Activated naive CD4-positive, alpha-beta T cell (primary cell): ENCODE measurements at regions not wholly inside any gene's neighbourhood (a gene's known extent, or its start where the extent isn't known, plus 50 kb on each side); places are given as distances from the start of the nearest gene placed in this dataset.

Source experiments
- DNase-seq, 4 experiments: peaks; one replicate each; lab custom pipeline; 2025; lab: John Stamatoyannopoulos, UW

DNA sequence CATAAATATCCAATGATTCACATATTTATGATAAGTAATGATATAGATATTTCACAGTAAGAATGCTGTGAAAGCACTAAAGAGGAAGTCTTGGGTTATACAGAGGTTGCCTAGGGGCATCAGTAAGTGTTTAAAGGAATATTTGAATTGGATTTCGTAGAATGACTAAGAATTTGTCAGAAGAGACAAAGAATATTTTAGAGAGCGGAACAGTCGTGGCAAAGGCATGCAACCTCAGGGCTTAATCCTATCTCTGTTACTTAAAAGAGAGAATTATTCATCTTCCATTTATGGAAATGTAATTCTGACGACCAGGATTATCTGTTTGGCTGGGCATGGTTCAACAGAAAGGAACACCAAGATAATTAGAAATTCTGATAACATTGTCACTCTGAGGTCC lies 171.9 kb upstream of the NR5A2 start:
- no peak for DNase-seq

DNA sequence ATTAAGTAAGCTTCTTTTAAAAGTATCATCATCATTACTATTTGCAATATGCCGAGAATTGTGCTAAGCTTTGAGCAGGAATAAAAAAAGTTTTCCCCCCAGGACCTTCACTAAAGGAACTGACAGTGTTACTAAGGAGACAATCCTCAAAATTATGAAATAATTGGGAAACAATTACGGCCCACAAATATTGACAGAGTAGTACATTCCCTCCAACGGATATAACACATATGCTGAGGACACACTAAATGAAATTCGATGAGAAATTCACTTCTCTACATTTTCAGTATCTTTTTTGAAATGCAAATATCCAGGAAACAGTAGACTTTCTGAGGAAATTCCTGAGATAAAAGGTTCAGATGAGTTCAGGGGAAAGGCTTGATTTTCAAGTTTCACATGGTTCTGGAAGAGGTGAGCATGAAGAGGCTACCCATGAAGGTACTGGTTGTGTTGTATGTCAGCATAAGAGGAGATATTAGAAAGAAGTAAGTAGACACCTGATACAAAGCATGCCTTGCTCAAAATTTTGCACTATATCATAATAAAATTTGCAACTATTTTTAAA lies 171.2 kb upstream of the NR5A2 start:
- no peak for DNase-seq

DNA sequence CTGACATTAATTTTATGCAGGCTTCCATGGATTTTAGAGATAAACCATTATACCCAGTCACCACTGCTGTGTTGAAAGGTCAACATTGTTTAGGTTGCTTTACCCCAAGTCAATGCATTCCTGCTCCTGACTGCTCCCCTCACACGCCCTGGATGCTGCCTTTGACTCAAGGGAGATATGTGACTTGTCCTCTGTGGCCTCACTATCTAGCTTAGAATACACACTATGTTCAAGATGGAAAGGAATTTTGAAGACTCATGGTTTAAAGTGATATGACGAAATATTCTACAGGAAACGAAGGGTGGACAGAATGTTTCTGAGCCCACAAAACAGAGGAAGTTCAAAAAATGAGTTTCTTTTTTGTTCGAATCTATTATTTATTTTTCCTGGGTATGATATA lies 170.4 kb upstream of the NR5A2 start:
- no peak for DNase-seq

DNA sequence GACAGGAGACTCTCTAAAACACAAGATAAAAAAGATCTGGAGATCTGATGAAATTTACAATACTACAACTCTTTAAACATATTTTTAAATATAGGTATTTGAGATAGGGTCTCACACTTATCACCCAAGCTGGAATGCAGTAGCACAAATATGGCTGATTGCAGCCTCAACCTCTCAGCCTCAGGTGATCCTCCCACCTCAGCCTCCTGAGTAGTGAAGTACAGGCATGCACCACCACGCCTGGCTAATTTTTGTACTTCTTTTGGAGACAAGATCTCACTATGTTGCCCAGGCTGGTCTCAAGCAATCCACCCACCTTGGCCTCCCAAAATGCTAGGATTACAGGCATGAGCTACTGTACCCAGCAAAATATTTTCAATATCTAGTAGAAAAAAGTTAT lies 170.0 kb upstream of the NR5A2 start:
- DNase-seq: no peak

DNA sequence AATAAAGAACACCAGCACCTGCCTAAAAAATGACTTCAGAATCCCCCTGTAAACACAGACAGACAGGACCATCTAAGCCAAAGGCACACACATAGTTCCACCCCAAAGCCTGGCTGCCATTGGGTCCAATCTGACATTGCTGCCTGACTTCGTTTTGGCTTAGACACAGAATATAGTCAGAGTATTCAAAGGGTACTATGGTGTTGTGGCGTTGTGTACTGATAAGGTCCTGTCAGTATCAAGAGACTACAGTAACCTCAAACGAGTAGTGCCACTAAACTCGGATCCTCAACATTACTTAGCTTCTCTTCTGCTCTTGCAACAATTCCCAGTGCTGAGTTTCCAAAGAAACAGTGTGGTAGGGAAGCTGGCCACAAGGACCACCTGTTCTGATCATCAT lies 169.3 kb upstream of the NR5A2 start:
- no peak for DNase-seq

DNA sequence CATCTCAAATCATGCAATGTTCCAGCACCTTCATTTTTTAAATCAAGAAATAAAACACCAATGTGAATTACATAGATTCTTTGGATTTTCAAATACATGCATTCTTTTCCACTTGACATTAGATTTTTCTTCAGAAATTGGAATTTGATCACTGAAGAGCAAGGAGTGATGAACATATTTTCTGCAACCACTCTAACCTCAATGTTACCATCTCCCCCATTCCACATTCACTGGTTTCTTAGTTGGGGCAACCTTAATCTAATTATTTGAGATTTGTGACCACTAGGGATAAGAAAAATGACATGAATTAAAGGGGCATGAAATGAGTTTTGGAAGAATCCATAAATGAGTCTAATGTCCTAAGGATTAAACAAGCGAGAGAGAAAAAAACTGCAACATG lies 168.7 kb upstream of the NR5A2 start:
- no peak for DNase-seq

DNA sequence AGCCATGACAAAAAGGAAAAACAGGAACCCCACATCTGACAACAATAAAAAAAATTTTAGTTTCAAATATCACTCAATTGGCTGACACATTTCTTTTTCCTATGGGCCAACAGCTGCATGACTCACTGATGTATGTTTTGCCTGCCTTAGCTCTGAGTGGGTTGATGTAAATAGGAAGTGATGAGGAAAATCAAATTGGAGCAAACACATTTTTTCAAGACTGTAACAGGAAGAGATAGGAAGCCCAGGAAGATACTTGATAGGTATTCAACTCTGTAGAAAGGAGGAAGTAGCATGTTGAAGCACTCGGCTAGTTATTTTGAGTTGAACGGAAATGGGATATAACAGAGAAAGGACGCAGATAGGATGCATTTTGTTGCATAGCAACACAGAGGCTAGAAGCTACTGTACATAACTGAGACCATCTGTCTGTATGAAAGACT lies 168.0 kb upstream of the NR5A2 start:
- DNase-seq: no peak

DNA sequence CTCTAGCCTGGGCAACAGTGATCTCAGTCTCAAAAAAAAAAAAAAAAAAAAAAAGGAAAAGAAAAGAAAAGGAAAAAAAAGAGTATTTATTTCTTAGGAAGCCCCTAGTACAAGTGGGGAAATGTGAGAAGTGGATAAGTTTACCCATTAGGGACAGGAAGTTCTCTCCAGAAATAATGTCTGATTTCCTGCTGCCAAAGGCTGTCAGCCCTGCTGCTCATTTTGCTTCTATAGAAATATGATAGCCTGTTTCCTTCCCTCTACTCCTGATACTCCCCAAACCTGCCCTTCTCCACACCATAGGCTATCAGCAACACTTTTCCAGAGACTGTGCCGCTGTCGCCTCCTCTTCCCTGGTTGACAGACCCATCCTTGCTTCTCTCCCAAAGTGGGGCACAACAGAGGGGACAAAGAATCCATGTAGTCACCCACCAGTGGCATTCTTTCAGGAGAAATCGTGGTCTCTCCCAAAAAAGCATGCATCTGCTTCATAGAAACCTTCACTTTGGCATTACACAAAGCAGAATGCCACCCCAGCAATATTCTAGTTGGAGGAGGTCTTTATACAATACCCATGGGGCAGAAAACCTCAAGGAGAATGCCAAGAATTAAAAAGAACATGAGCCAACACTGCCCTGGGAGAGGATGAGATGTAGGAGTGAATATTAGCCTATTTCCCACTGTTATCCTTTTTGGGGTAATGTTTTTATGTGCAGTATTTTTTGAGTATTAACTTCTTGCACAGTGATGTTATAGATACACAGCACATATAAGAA lies 166.3 kb upstream of the NR5A2 start:
- no peak for DNase-seq

DNA sequence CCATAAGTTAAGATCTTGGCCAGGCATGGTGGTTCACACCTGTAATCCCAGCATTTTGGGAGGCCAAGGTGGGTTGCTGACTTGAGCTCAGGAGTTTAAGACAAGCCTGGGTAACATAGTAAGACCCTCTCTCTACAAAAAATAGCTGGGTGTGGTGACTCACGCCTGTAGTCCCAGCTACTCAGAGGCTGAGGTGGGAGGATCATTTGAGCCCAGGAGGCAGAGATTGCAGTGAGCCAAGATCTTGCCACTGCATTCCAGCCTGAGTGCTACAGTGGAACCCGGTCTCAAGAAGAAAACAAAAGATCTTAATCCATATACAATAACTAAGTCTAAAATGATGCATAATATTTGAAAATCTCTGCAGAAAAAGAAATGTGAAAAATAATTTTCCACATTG lies 165.5 kb upstream of the NR5A2 start:
- DNase-seq: no peak

DNA sequence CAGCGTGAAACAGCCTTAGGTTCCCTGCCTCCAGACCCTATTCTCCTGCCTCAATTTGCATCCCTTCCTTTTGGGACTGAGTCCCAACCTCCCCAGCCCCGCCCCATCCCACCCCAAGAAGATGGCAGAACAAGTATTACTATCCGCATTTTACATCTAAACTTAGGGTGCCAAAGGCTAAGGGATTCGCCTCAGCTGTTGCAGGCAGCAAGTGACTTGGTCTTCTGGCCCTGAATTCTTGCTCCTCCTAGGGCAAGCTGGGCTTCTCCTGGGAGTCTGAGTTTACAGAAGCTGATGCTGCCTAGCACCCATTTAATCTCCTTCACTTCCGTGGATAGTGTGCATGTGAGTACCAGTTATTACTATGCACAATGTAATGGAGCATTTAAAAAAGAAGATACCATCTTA lies 161.3 kb upstream of the NR5A2 start:
- DNase-seq: no peak

DNA sequence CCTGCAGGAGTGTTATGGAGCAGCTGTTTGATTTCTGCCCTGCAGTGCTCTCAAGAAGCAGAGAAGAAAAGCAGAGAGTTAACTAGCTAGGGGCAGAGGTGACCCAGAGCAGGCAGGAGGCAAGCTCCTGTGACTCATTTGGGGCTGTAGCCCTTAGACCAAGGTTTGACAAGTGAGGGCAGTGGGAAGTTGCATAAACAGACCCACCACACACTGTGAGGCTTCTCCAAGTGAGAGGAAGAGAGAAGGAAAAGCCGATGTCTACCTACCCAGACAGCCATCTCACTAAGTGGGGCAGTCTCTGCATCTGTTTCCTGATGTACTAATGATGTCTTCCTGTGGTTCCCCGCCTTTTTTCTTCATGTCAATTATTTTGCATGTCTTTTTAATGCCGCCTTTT lies 159.9 kb upstream of the NR5A2 start:
- DNase-seq: no peak

DNA sequence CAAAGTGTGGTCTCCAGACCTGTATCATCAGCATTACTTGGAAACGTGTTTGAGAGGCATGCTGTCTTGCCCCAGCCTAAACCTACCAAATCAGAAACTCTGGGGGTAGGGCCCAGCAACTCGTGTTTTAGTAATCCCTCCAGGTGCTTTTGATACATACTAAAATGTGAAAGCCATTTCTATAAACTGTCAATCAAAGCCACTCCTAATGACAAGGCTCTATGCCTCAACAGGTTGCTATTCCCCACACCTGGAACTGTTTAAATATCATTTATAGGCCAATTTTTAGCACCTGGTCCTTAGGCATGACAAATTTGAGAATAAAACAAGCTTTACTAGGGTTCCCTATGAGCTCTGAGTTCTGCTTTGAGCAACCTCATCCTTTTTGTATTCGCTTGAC lies 158.7 kb upstream of the NR5A2 start:
- DNase-seq: no peak

DNA sequence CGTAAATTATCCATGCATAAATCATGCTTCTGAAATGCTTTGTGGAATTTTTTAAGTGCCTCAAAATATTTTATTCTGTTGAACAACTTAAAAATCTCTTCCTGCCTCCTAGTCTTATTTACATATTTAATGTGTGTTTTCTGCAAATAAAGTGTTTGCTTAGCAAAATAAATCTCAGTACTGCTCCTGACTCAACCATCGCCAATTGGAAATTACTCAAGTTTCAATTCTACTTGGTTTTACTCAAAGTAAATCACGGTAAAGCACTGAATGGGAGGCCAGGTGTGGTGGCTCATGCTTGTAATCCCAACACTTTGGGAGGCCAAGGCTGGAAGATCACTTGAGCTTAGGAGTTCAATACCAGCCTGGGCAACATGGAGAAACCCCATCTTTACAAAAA lies 152.2 kb upstream of the NR5A2 start:
- DNase-seq: no peak

DNA sequence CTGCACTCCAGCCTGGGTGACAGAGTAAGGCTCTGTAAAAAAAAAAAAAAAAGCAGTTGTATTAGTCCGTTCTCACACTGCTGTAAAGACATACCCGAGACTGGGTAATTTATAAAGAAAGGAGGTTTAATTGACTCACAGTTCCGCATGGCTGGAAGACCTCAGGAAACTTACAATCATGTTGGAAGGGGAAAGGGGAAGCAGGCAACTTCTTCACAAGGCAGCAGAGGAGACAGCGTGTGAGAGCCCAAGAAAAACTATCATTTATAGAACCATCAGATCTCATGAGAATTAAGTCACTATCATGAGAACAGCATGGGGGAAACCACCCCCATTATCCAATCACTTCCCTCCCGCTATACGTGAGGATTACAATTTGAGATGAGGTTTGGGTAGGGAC lies 151.7 kb upstream of the NR5A2 start:
- DNase-seq: no peak

DNA sequence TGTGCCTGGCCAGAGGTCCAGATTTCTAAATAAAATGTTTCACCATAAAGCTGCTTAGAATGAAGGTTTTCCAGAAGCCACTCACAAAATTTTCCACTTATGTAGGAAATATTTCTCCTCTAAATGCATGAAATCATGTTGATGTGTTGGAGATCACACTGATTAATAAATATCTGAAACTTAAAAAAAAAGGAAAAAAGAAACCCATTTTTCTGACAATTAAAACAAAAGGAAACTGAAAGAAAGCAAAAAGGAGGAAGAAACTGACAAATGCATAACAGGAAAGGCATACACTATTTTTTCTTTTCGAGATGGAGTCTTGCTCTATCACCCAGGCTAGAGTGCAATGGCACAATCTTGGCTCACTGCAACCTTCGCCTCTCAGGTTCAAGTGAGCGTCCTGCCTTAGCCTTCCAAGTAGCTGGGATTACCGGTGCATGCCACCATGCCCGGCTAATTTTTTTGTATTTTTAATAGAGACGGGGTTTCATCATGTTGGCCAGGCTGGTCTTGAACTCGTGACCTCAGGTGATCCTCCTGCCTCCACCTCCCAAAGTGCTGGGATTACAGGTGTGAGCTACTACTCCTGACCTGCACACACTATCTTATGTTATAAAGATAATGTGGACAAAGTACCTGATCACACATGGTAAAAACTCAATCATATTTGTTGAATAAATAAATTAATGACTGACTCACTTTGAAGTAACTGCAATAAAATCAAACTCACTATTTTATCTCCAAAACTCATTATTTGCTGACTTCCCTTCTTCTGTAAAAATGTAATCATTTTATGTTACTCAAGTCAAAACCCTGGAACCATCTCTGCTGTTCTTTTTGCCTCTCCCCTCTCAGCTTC lies 149.8 kb upstream of the NR5A2 start:
- DNase-seq: no peak

DNA sequence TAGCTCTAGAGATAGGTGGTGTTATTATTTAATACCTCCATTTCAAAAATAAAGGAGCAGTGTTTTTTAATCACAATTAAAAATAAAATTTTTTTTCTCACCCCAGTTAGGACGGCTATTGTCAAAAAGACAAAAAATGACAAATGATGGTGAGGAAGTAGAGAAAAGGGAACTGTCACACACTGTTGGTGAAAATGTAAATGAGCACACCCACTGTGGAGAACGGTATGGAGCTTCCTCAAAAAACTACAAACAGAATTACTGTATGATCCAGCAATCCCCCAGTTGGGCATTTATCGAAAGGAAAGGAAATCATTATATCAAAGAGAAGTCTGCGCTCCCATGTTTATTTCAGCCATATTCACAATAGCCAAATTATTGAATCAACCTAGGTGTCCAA lies 148.7 kb upstream of the NR5A2 start:
- DNase-seq: no peak

DNA sequence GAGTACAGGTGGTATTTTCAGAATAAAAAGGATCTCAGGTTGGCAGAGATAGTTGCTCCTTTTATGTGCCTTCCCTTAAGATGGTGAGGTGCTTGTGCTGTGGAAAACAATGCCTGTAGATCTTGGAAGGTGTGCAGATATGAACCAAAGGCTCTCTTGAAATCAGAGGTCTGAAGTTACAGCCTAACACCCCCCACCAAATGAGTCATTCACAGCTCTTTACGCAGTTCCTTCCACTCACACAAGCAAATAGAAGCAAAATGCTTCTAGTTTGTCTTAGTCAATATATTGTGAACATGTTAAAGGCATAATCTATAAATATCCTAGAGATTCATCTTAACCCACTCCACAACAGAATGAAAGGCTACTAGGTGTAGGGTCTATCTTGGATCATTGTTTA lies 128.9 kb upstream of the NR5A2 start:
- DNase-seq: no peak

DNA sequence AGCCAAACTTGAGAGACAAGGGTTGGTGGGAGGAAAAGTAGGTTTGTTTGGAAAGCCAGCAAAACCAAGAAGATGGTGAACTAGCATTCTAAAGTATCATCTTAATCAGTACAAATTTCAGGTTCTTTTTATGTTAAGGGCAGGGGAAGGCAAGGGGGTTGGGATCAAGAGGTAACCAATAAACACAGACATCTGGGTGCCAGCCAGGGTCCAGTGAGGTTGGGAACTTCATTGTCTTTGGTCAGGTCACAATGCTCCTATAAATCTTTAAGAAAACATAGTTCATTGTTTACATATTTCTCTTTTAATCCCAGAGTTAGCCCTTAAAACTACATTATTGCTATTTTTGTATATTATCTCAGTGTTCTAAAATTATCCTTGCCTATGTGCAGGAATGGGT lies 126.2 kb upstream of the NR5A2 start:
- no peak for DNase-seq

DNA sequence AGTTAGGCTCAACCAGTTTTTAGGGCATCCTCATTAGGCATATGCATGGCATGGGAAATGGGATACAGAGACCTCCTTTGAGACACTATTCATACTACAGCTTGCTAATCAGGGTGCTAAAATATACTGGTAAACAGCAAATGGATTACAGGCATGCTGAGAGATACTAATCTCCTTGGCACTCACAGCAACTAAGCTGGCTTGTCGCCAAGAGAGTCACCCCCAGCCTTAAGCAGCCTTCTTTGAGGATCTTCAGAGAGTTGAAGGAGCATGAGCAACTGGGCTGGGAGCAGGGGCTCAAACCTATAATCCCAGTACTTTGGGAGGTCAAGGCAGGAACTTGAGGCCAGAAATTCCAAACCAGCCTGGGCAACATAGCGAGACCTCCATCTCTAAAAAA lies 120.1 kb upstream of the NR5A2 start:
- DNase-seq: no peak

DNA sequence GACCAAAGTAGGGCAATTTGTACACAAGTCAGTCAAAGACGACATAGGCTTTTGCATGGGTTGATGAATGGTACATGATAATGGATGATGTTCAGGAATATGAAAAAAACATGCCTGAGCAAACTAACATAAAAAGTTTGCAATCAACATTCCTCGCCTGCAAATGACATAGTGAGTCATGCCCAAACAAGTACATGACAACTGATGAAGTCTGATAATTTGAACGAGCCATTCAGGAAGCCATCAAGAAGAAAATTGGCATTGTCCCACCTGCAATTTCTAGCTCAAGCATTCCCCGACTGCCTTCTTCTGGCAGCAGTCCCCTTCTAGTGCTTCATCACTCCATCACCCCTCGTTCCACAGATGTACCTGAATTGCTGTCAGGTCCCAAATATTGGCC lies 118.4 kb upstream of the NR5A2 start:
- DNase-seq: no peak

DNA sequence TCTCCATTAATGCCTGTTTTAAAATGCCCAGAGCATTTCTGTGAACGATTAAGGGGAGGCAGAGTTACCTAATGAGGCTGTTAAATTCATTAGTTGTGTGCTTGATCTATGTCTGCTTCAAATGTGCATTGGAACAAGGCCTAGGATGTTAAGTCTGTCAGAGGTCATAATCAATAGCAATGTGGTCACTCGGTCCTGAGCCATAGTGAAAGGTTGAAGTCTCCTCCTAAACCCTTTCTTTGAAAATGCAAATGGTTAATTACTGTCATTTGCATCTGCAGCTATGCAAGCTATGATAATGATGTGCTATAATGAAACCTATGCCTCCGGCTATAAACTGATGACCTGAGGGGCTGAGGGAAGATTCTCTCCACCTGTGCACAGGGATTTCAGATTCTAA lies 114.2 kb upstream of the NR5A2 start:
- DNase-seq: no peak

DNA sequence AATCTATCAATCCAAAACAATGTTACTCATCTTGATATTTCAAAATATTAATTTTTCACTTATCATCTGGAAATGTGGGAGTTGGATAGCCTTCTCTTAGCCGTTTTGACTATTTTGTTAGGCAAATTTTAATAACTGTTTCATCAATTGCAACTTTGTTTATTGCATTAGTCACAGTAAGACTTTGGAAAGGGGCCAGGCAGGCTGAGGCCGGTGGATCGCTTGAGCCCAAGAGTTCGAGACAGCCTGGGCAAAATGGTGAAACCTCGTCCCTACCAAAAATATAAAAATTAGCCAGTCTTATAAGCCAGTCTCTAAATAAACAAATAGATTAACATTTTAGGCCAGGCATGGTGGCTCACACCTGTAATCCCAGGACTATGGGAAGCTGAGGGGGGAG lies 113.0 kb upstream of the NR5A2 start:
- DNase-seq: no peak

DNA sequence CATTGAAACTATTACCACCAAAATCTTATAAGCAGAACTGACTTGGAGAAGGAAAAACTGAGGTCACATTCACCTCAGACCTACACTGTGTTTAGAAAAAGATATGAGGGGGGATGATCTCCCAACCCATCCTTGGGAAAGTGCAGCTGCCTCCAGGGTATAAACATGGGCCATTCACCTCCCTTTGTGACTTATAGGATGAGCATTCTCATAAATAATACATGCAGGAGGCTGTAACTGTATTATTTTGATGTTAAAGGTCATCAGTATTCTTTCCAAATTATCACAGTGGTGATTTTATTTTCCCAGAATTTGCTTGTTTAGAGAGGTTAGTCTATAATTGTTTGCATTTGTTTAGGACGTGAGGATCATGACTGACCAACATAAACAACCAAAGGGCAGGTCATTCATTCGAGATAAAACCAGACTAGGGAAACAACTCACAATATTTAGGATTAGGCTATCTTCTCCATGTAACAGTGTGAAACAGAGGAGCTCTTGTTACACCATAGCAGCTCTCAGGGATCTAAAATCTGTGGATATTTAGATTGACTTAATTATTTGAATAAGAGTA lies 109.2 kb upstream of the NR5A2 start:
- no peak for DNase-seq
